CD4-positive, alpha-beta T cell (primary cell): ENCODE measurements at regions not wholly inside any gene's neighbourhood (a gene's known extent, or its start where the extent isn't known, plus 50 kb on each side); places are given as distances from the start of the nearest gene placed in this dataset.

Source experiments
- ATAC-seq: fragments of 200-7000 bp; cut with Tn5 transposase; one replicate; pipeline ENCODE4 v1.10.0; 2022; ENCODE audit warnings: mild to moderate bottlenecking; ENCODE audit not compliant: poor library complexity
- CTCF ChIA-PET: fragments of 350-600 bp; sonication (Branson Sonifier 250); formaldehyde crosslinking; loops from one replicate; lab custom pipeline; 2021; ENCODE audit warnings: antibody characterized with exemption, inconsistent platforms; lab: Charles Lee
- POLR2A ChIA-PET: fragments of 350-600 bp; sonication (Branson Sonifier 250); formaldehyde crosslinking; loops from one replicate; lab custom pipeline; 2021; ENCODE audit warnings: antibody characterized with exemption, inconsistent platforms; lab: Charles Lee
- DNase-seq, 14 experiments: peaks; one replicate each; pipeline ENCODE4 v3.0.0-alpha.2; 2013 to 2020; ENCODE audit warnings: mixed read lengths in 2 of 14
- H3K27ac ChIP-seq, 2 donors: one replicate each; pipeline versions ENCODE4 v1.5.1 to v1.7.0; 2013; ENCODE audit warnings: low read length in 2 of 2, low read depth in 1 of 2, mild to moderate bottlenecking in 1 of 2
- H3K27me3 ChIP-seq, 2 experiments: 1 replicate in 1 of 2; 2 replicates in 1 of 2; pipeline versions ENCODE4 v1.6.1 to v1.7.0; 2013; ENCODE audit warnings: low read length in 2 of 2, control low read depth in 1 of 2, mild to moderate bottlenecking in 1 of 2, moderate library complexity in 1 of 2; ENCODE audit not compliant: insufficient read depth in 2 of 2, control insufficient read depth in 1 of 2
- H3K36me3 ChIP-seq: one replicate; pipeline ENCODE4 v1.6.1; 2013; ENCODE audit warnings: low read length, control low read depth; ENCODE audit not compliant: insufficient read depth
- H3K4me1 ChIP-seq: one replicate; pipeline ENCODE4 v1.6.1; 2013; ENCODE audit warnings: low read length, control low read depth; ENCODE audit not compliant: insufficient read depth
- H3K4me3 ChIP-seq: one replicate; pipeline ENCODE4 v1.5.1; 2013; ENCODE audit warnings: mild to moderate bottlenecking, low read length, moderate library complexity
- H3K9me3 ChIP-seq, 2 experiments: 1 replicate in 1 of 2; 2 replicates in 1 of 2; pipeline versions ENCODE4 v1.6.1 to v1.7.0; 2013; ENCODE audit warnings: low read length in 2 of 2, mild to moderate bottlenecking in 2 of 2, control low read depth in 1 of 2, moderate library complexity in 1 of 2; ENCODE audit not compliant: control insufficient read depth in 1 of 2, insufficient read depth in 1 of 2
- H3K27ac Mint-ChIP-seq: one replicate; pipeline ENCODE4 v1.8.0; 2020; ENCODE audit warnings: mixed read lengths
- H3K27me3 Mint-ChIP-seq: one replicate; pipeline ENCODE4 v1.8.0; 2021; ENCODE audit warnings: mixed read lengths
- H3K36me3 Mint-ChIP-seq: one replicate; pipeline ENCODE4 v1.8.0; 2021; ENCODE audit warnings: low read depth, mixed read lengths
- H3K4me1 Mint-ChIP-seq: one replicate; pipeline ENCODE4 v1.8.0; 2021; ENCODE audit warnings: low read depth, mixed read lengths
- H3K4me3 Mint-ChIP-seq: one replicate; pipeline ENCODE4 v1.8.0; 2020; ENCODE audit warnings: mild to moderate bottlenecking, mixed read lengths
- H3K9me3 Mint-ChIP-seq: one replicate; pipeline ENCODE4 v1.8.0; 2020; ENCODE audit warnings: mixed read lengths
- CTCF ChIP-seq: fragments of 200-600 bp; IDR thresholded peaks from one replicate; pipeline ENCODE4 v1.8.0; 2022; ENCODE audit warnings: antibody characterized with exemption, mild to moderate bottlenecking
- intact Hi-C, 2 experiments: fragments of 100-400 bp; cut with DNase I in 1 of 2; cut with micrococcal nuclease in 1 of 2; formaldehyde crosslinking; loops; one replicate each; pipeline versions ENCODE4 v1.15.1 to v1.9.0; 2023 to 2025; cut with DNase I, micrococcal nuclease

GRCh38 chr3:6105187-6105586 is 755.7 kb upstream of the GRM7 start:
- intact Hi-C loops: no loop called here
- no peak for ATAC-seq
- H3K27ac ChIP-seq: no peak overlapping the region
- H3K36me3 ChIP-seq: no peaks in the 10 kb centered on the region
- H3K4me3 Mint-ChIP-seq: no peak overlapping the region
- no peak for TF ChIP-seq CTCF
- H3K9me3 Mint-ChIP-seq: peaks cover 12% of the 10 kb centered on the region
- ChIA-PET POLR2A (no interaction called here), CTCF (no interaction called here)
- H3K4me1 ChIP-seq: no peaks in the 10 kb centered on the region
- H3K36me3 Mint-ChIP-seq: no peaks in the 10 kb centered on the region
- H3K27me3 Mint-ChIP-seq: no peaks in the 10 kb centered on the region
- peaks cover 0 to 7% of the 10 kb centered on the region in 2 experiments for H3K9me3 ChIP-seq
- H3K27ac Mint-ChIP-seq: no peak overlapping the region
- H3K4me1 Mint-ChIP-seq: no peaks in the 10 kb centered on the region
- H3K27me3 ChIP-seq: no peaks in the 10 kb centered on the region
- DNase-seq: no peak
- H3K4me3 ChIP-seq: no peak overlapping the region

- Histone ChIP-seq H3K36me3 (no peaks in the 10 kb centered on the region), H3K4me3 (no peak overlapping the region), H3K27me3 (no peaks in the 10 kb centered on the region), H3K9me3 (peaks cover 0 to 7% of the 10 kb centered on the region in 2 experiments), H3K4me1 (no peaks in the 10 kb centered on the region), H3K27ac (no peak overlapping the region)
- ChIA-PET CTCF (no interaction called here), POLR2A (no interaction called here)
- Mint-ChIP-seq H3K27ac (no peak overlapping the region), H3K27me3 (no peaks in the 10 kb centered on the region), H3K9me3 (peaks cover 15% of the 10 kb centered on the region), H3K4me3 (no peak overlapping the region), H3K4me1 (no peaks in the 10 kb centered on the region), H3K36me3 (no peaks in the 10 kb centered on the region)
- ATAC-seq (no peak), DNase-seq (no peak)
- intact Hi-C loops: no loop called here
- no peak for TF ChIP-seq CTCF
Measured at GRCh38 chr3:6108957-6109356, 752.0 kb upstream of the GRM7 start.

- DNase-seq: no peak
- Histone ChIP-seq H3K4me1 (no peaks in the 10 kb centered on the region), H3K9me3 (peaks cover 0 to 2% of the 10 kb centered on the region in 2 experiments), H3K27ac (no peak overlapping the region), H3K27me3 (no peaks in the 10 kb centered on the region), H3K36me3 (no peaks in the 10 kb centered on the region), H3K4me3 (no peak overlapping the region)
- TF ChIP-seq CTCF: no peak
- Mint-ChIP-seq H3K4me3 (no peak overlapping the region), H3K9me3 (peaks cover 11% of the 10 kb centered on the region), H3K27ac (no peak overlapping the region), H3K27me3 (no peaks in the 10 kb centered on the region), H3K4me1 (no peaks in the 10 kb centered on the region), H3K36me3 (no peaks in the 10 kb centered on the region)
- ATAC-seq: no peak
- POLR2A ChIA-PET: no interaction called here
- CTCF ChIA-PET: no interaction called here
- intact Hi-C loops: no loop called here
Measured at GRCh38 chr3:6110451-6110850, 750.5 kb upstream of the GRM7 start.
